ENCODE measurements at regions not wholly inside any gene's neighbourhood (a gene's known extent, or its start where the extent isn't known, plus 50 kb on each side); places are given as distances from the start of the nearest gene placed in this dataset.

DNA sequence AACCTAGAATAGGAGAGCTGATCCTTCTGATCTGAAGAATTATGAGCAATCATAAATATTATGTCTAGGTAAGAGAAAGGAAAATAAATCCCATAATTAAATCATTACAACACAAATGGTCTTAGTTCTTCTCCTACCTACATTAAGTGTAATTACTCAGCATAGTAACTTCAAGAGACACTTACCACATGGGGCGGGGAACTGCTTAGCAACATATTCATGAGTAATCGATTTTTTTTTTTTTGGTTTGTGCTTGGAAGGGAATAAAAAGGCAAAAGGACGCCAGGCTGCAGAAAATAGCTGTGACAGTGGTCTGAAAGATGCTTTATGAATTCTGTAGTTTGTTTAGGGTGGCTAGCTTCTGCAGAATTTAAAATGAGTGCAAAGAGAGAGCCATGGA is 103.3 kb upstream of the HTR2A start:
- TF ChIP-seq CTCF (IDR thresholded peaks at IDR 0.05) (no peak), POLR2A (IDR thresholded peaks at IDR 0.05) (no peak)
